H9 (cell line): ENCODE measurements at regions not wholly inside any gene's neighbourhood (a gene's known extent, or its start where the extent isn't known, plus 50 kb on each side); places are given as distances from the start of the nearest gene placed in this dataset.

Source experiments
- DNase-seq: peaks from one replicate; pipeline ENCODE4 v3.0.0-alpha.2; 2017
- H2AFZ ChIP-seq: one replicate; pipeline ENCODE4 v1.6.1; 2013; ENCODE audit warnings: mild to moderate bottlenecking, low read length, control low read depth, moderate library complexity
- H2AK5ac ChIP-seq: 2 replicates; pipeline ENCODE4 v1.6.1; 2013; ENCODE audit warnings: low read length, control low read depth, mixed read lengths; ENCODE audit not compliant: insufficient read length
- H2BK120ac ChIP-seq: one replicate; pipeline ENCODE4 v1.6.1; 2013; ENCODE audit warnings: low read depth, mild to moderate bottlenecking, low read length, control low read depth, inconsistent platforms; ENCODE audit not compliant: poor library complexity, severe bottlenecking
- H2BK12ac ChIP-seq: 2 replicates; pipeline ENCODE4 v1.6.1; 2013; ENCODE audit warnings: low read length, control low read depth, mixed read lengths, low read depth; ENCODE audit not compliant: insufficient read length
- H2BK15ac ChIP-seq: 2 replicates; pipeline ENCODE4 v1.6.1; 2013; ENCODE audit warnings: low read depth, low read length, control low read depth
- H2BK20ac ChIP-seq: one replicate; pipeline ENCODE4 v1.6.1; 2013; ENCODE audit warnings: low read depth, mild to moderate bottlenecking, low read length, control low read depth, inconsistent platforms; ENCODE audit not compliant: poor library complexity, severe bottlenecking
- H2BK5ac ChIP-seq: 2 replicates; pipeline ENCODE4 v1.6.1; 2013; ENCODE audit warnings: low read length, control low read depth, mixed read lengths; ENCODE audit not compliant: insufficient read length
- H3K14ac ChIP-seq: 2 replicates; pipeline ENCODE4 v1.6.1; 2013; ENCODE audit warnings: low read length, control low read depth; ENCODE audit not compliant: insufficient read depth
- H3K18ac ChIP-seq: 2 replicates; pipeline ENCODE4 v1.6.1; 2013; ENCODE audit warnings: low read depth, mild to moderate bottlenecking, mixed read lengths, low read length, control low read depth; ENCODE audit not compliant: insufficient read length
- H3K23ac ChIP-seq: 2 replicates; pipeline ENCODE4 v1.6.1; 2013; ENCODE audit warnings: low read length, control low read depth, mixed read lengths, low read depth; ENCODE audit not compliant: insufficient read length
- H3K23me2 ChIP-seq: 2 replicates; pipeline ENCODE4 v1.6.1; 2013; ENCODE audit warnings: low read depth, mild to moderate bottlenecking, mixed read lengths, low read length, control low read depth; ENCODE audit not compliant: insufficient read length, poor library complexity, severe bottlenecking
- H3K27ac ChIP-seq: 2 replicates; pipeline ENCODE4 v1.5.1; 2013; ENCODE audit warnings: low read length, control low read depth, mixed read lengths, low read depth; ENCODE audit not compliant: insufficient read length
- H3K27me3 ChIP-seq: 2 replicates; pipeline ENCODE4 v1.6.1; 2013; ENCODE audit warnings: low read length, control low read depth, inconsistent platforms; ENCODE audit not compliant: insufficient read depth
- H3K4ac ChIP-seq: 2 replicates; pipeline ENCODE4 v1.6.1; 2013; ENCODE audit warnings: low read depth, mild to moderate bottlenecking, control low read depth, inconsistent platforms, low read length, moderate library complexity
- H3K4me1 ChIP-seq: 2 replicates; pipeline ENCODE4 v1.6.1; 2013; ENCODE audit warnings: low read length, control low read depth, inconsistent platforms; ENCODE audit not compliant: insufficient read depth
- H3K4me2 ChIP-seq: 2 replicates; pipeline ENCODE4 v1.6.1; 2013; ENCODE audit warnings: low read length, control low read depth, mixed read lengths; ENCODE audit not compliant: insufficient read length, insufficient read depth
- H3K56ac ChIP-seq: 2 replicates; pipeline ENCODE4 v1.6.1; 2013; ENCODE audit warnings: low read depth, mild to moderate bottlenecking, mixed read lengths, low read length, control low read depth; ENCODE audit not compliant: insufficient read length
- H3K79me1 ChIP-seq: 2 replicates; pipeline ENCODE4 v1.6.1; 2013; ENCODE audit warnings: low read depth, mild to moderate bottlenecking, moderate library complexity, low read length, control low read depth, inconsistent platforms; ENCODE audit not compliant: insufficient read depth, poor library complexity, severe bottlenecking
- H3K79me2 ChIP-seq: 2 replicates; pipeline ENCODE4 v1.6.1; 2013; ENCODE audit warnings: low read length, control low read depth, inconsistent platforms; ENCODE audit not compliant: insufficient read depth
- H3K9ac ChIP-seq: 2 replicates; pipeline ENCODE4 v1.6.1; 2013; ENCODE audit warnings: low read length, control low read depth, mixed read lengths; ENCODE audit not compliant: insufficient read length; ENCODE audit errors: extremely low read depth
- H3K9me3 ChIP-seq: one replicate; pipeline ENCODE4 v1.6.1; 2013; ENCODE audit warnings: low read depth, low read length, inconsistent platforms; ENCODE audit not compliant: control insufficient read depth
- H3T11ph ChIP-seq: one replicate; pipeline ENCODE4 v1.6.1; 2013; ENCODE audit warnings: mild to moderate bottlenecking, low read length, control low read depth, inconsistent platforms
- H4K20me1 ChIP-seq: one replicate; pipeline ENCODE4 v1.6.1; 2013; ENCODE audit not compliant: control insufficient read depth, insufficient read length, insufficient read depth
- H4K5ac ChIP-seq: 2 replicates; pipeline ENCODE4 v1.6.1; 2013; ENCODE audit warnings: low read depth, mild to moderate bottlenecking, mixed read lengths, low read length, control low read depth; ENCODE audit not compliant: insufficient read length
- H4K8ac ChIP-seq: replicated peaks from 2 replicates; pipeline ENCODE4 v1.6.1; 2013; ENCODE audit warnings: low read length, control low read depth, mixed read lengths, low read depth; ENCODE audit not compliant: insufficient read length
- H4K91ac ChIP-seq: 2 replicates; pipeline ENCODE4 v1.6.1; 2013; ENCODE audit warnings: low read depth, mild to moderate bottlenecking, moderate library complexity, mixed read lengths, low read length, control low read depth; ENCODE audit not compliant: insufficient read length
- H3K27ac Mint-ChIP-seq, 3 experiments: 2 replicates in 2 of 3; 3 replicates in 1 of 3; pipeline ENCODE4 v1.8.0; 2020 to 2021; ENCODE audit warnings: mixed read lengths in 3 of 3, mild to moderate bottlenecking in 1 of 3, moderate library complexity in 1 of 3
- H3K27me3 Mint-ChIP-seq: 2 replicates; pipeline ENCODE4 v1.8.0; 2021; ENCODE audit warnings: low read depth, mild to moderate bottlenecking, moderate library complexity, mixed read lengths
- H3K36me3 Mint-ChIP-seq, 3 experiments: 2 replicates in 2 of 3; 3 replicates in 1 of 3; pipeline ENCODE4 v1.8.0; 2020 to 2021; ENCODE audit warnings: low read depth in 3 of 3, mixed read lengths in 3 of 3; ENCODE audit not compliant: insufficient read depth in 1 of 3
- H3K4me1 Mint-ChIP-seq, 2 experiments: 2 replicates each; pipeline ENCODE4 v1.8.0; 2020; ENCODE audit warnings: mixed read lengths in 2 of 2
- H3K4me3 Mint-ChIP-seq, 2 experiments: 2 replicates in 1 of 2; 3 replicates in 1 of 2; pipeline ENCODE4 v1.8.0; 2020 to 2021; ENCODE audit warnings: mild to moderate bottlenecking in 2 of 2, mixed read lengths in 2 of 2, moderate library complexity in 1 of 2
- H3K9me3 Mint-ChIP-seq, 2 experiments: 2 replicates in 1 of 2; 3 replicates in 1 of 2; pipeline ENCODE4 v1.8.0; 2020; ENCODE audit warnings: mild to moderate bottlenecking in 2 of 2, mixed read lengths in 2 of 2, moderate library complexity in 1 of 2
- CTCF ChIP-seq: fragments of 200-600 bp; sonication (generic); conservative IDR thresholded peaks from 3 replicates; pipeline ENCODE4 v1.8.0; 2021; ENCODE audit warnings: antibody characterized with exemption, mild to moderate bottlenecking
- WGBS: extraction: QIAGEN DNeasy Blood & Tissue Kit; methylation state at CpG from one replicate; pipeline ENCODE4 v1.1.7; 2013; ENCODE audit warnings: missing lambda C conversion rate, low lambda C conversion rate, mixed read lengths; ENCODE audit not compliant: insufficient read length; ENCODE audit errors: extremely low coverage; 5-methylcytosine and 5-hydroxymethylcytosine counted together

- H3K79me1 ChIP-seq, result no peaks in the 10 kb centered on the region
- no peak for TF ChIP-seq CTCF
These were observed 359.5 kb downstream of the VRK1 start for GRCh38 chr14:97156705-97157104.

More at GRCh38 chr14:97156705-97157104, 359.5 kb downstream of the VRK1 start:
- Mint-ChIP-seq H3K4me3 (no peak overlapping the region), H3K27me3 (peaks cover 7% of the 10 kb centered on the region), H3K9me3 (peaks cover 14 to 17% of the 10 kb centered on the region in 2 experiments), H3K27ac (no peak overlapping the region), H3K36me3 (peaks cover 7 to 10% (median 8%) of the 10 kb centered on the region in 3 experiments), H3K4me1 (peaks cover 9 to 14% of the 10 kb centered on the region in 2 experiments)
- Histone ChIP-seq H2BK20ac (no peak overlapping the region), H4K20me1 (no peaks in the 10 kb centered on the region), H3K14ac (no peak overlapping the region), H3K27me3 (no peaks in the 10 kb centered on the region), H2BK5ac (no peak overlapping the region), H2BK15ac (no peak overlapping the region), H4K91ac (no peak overlapping the region), H3K56ac (no peak overlapping the region), H3T11ph (no peak overlapping the region), H3K23ac (no peak overlapping the region), H3K9ac (no peak overlapping the region), H3K4ac (no peak overlapping the region), H3K18ac (no peak overlapping the region), H2AFZ (no peak overlapping the region), H4K5ac (no peak overlapping the region), H3K27ac (no peak overlapping the region), H4K8ac (no peak overlapping the region), H3K4me1 (no peaks in the 10 kb centered on the region), H2AK5ac (no peak overlapping the region), H3K79me2 (no peaks in the 10 kb centered on the region), H3K9me3 (no peaks in the 10 kb centered on the region), H2BK12ac (no peak overlapping the region), H3K23me2 (no peaks in the 10 kb centered on the region), H2BK120ac (no peak overlapping the region), H3K4me2 (no peak overlapping the region)
- DNase-seq, result no peak
- WGBS, result no CpG with 5 or more reads among the region's 5 CpGs
